Astrocyte (in vitro differentiated cells and primary cell): ENCODE measurements at regions not wholly inside any gene's neighbourhood (a gene's known extent, or its start where the extent isn't known, plus 50 kb on each side); places are given as distances from the start of the nearest gene placed in this dataset.

Experiments used
- DNase-seq: peaks from one replicate; pipeline ENCODE4 v3.0.0-alpha.2; 2010; ENCODE audit warnings: low read depth
- FAIRE-seq: peaks from 2 replicates; lab custom pipeline; 2011; peaks lifted over from hg19 to GRCh38; lab: Jason Lieb, UNC
- H2AFZ ChIP-seq: 2 replicates; pipeline ENCODE4 v1.6.0; 2012; ENCODE audit warnings: low read depth, low read length, inconsistent platforms
- H3K27ac ChIP-seq: 2 replicates; pipeline ENCODE4 v1.5.1; 2011; ENCODE audit warnings: low read depth, low read length, inconsistent platforms
- H3K27me3 ChIP-seq: 2 replicates; pipeline ENCODE4 v1.6.0; 2011; ENCODE audit warnings: low read length, inconsistent platforms; ENCODE audit not compliant: insufficient read depth
- H3K36me3 ChIP-seq: 2 replicates; pipeline ENCODE4 v1.5.1; 2011; ENCODE audit warnings: low read length, inconsistent platforms; ENCODE audit not compliant: insufficient read depth
- H3K4me1 ChIP-seq: 2 replicates; pipeline ENCODE4 v1.5.1; 2011; ENCODE audit warnings: low read length, inconsistent platforms; ENCODE audit not compliant: insufficient read depth
- H3K4me2 ChIP-seq: 2 replicates; pipeline ENCODE4 v1.6.0; 2012; ENCODE audit warnings: low read length, inconsistent platforms
- H3K4me3 ChIP-seq: 2 replicates; pipeline ENCODE4 v1.5.1; 2011; ENCODE audit warnings: low read depth, mild to moderate bottlenecking, low read length, inconsistent platforms; ENCODE audit not compliant: insufficient read depth
- H3K79me2 ChIP-seq: 2 replicates; pipeline ENCODE4 v1.6.0; 2012; ENCODE audit warnings: mild to moderate bottlenecking, low read length, inconsistent platforms; ENCODE audit not compliant: insufficient read depth
- H3K9ac ChIP-seq: 2 replicates; pipeline ENCODE4 v1.6.0; 2012; ENCODE audit warnings: mild to moderate bottlenecking, low read length, inconsistent platforms
- H3K9me3 ChIP-seq: 2 replicates; pipeline ENCODE4 v1.5.1; 2012; ENCODE audit warnings: low read depth, mild to moderate bottlenecking, low read length, inconsistent platforms; ENCODE audit not compliant: insufficient read depth
- H4K20me1 ChIP-seq: 2 replicates; pipeline ENCODE4 v1.6.0; 2012; ENCODE audit warnings: low read length, inconsistent platforms; ENCODE audit not compliant: insufficient read depth
- H3K27ac Mint-ChIP-seq: one replicate; pipeline ENCODE4 v1.8.0; 2021; ENCODE audit warnings: mild to moderate bottlenecking, mixed read lengths; ENCODE audit not compliant: unreplicated experiment
- H3K27me3 Mint-ChIP-seq: one replicate; pipeline ENCODE4 v1.8.0; 2021; ENCODE audit warnings: low read depth, mixed read lengths; ENCODE audit not compliant: unreplicated experiment
- H3K36me3 Mint-ChIP-seq: one replicate; pipeline ENCODE4 v1.8.0; 2021; ENCODE audit warnings: low read depth, mixed read lengths; ENCODE audit not compliant: unreplicated experiment
- H3K4me1 Mint-ChIP-seq: one replicate; pipeline ENCODE4 v1.8.0; 2021; ENCODE audit warnings: low read depth, mixed read lengths; ENCODE audit not compliant: unreplicated experiment
- H3K4me3 Mint-ChIP-seq: one replicate; pipeline ENCODE4 v1.8.0; 2021; ENCODE audit warnings: mild to moderate bottlenecking, moderate library complexity, mixed read lengths; ENCODE audit not compliant: unreplicated experiment
- H3K9me3 Mint-ChIP-seq: one replicate; pipeline ENCODE4 v1.8.0; 2021; ENCODE audit warnings: mild to moderate bottlenecking, mixed read lengths; ENCODE audit not compliant: unreplicated experiment
- EZH2 ChIP-seq: IDR thresholded peaks from 2 replicates; pipeline ENCODE4 v1.6.1; 2012; ENCODE audit warnings: mild to moderate bottlenecking, low read length, inconsistent platforms; ENCODE audit not compliant: insufficient read depth
- TF ChIP-seq, protein P1 (sequence below): IDR thresholded peaks from 2 replicates; pipeline ENCODE4 v1.5.1; 2011; ENCODE audit warnings: low read depth, mild to moderate bottlenecking, inconsistent platforms, low read length, moderate library complexity; ENCODE audit not compliant: insufficient read depth

DNA sequence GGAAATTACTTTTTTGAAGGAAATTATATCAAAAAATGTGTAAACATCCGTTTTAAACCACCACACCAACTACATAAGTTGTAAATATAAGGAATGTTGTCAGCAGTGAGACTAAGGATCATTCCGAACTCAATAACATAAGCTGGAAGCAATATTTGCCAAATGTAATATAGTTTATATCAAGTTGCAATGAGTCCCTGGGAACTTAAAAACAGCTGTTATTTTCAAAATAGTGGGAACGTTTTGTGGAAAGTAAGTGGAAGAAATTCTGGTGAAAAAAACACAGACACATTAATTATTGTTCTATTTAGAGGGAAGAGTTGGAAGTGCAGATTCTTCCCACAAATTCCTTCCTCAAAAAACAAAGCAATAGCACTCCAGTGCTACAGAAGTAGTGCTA, 444.3 kb downstream of the NAP1L3 start:
- H3K27me3 Mint-ChIP-seq, result no peaks in the 10 kb centered on the region
- H3K36me3 Mint-ChIP-seq, result no peaks in the 10 kb centered on the region
- Histone ChIP-seq H3K4me2 (no peak overlapping the region), H3K27me3 (no peaks in the 10 kb centered on the region), H3K36me3 (no peaks in the 10 kb centered on the region), H2AFZ (no peak overlapping the region), H3K9me3 (no peaks in the 10 kb centered on the region), H3K4me3 (no peak overlapping the region), H3K9ac (no peak overlapping the region), H4K20me1 (no peaks in the 10 kb centered on the region), H3K4me1 (no peaks in the 10 kb centered on the region), H3K27ac (no peak overlapping the region), H3K79me2 (no peaks in the 10 kb centered on the region)
- FAIRE-seq (peak; percentile 23), DNase-seq (no peak)
- no peak overlapping the region for H3K27ac Mint-ChIP-seq
- no peak overlapping the region for H3K4me3 Mint-ChIP-seq
- no peaks in the 10 kb centered on the region for H3K4me1 Mint-ChIP-seq
- no peaks in the 10 kb centered on the region for H3K9me3 Mint-ChIP-seq
- no peak for TF ChIP-seq EZH2
- TF ChIP-seq, protein P1, sequence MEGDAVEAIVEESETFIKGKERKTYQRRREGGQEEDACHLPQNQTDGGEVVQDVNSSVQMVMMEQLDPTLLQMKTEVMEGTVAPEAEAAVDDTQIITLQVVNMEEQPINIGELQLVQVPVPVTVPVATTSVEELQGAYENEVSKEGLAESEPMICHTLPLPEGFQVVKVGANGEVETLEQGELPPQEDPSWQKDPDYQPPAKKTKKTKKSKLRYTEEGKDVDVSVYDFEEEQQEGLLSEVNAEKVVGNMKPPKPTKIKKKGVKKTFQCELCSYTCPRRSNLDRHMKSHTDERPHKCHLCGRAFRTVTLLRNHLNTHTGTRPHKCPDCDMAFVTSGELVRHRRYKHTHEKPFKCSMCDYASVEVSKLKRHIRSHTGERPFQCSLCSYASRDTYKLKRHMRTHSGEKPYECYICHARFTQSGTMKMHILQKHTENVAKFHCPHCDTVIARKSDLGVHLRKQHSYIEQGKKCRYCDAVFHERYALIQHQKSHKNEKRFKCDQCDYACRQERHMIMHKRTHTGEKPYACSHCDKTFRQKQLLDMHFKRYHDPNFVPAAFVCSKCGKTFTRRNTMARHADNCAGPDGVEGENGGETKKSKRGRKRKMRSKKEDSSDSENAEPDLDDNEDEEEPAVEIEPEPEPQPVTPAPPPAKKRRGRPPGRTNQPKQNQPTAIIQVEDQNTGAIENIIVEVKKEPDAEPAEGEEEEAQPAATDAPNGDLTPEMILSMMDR, result no peak
